Panc1 (cell line): ENCODE measurements at regions not wholly inside any gene's neighbourhood (a gene's known extent, or its start where the extent isn't known, plus 50 kb on each side); places are given as distances from the start of the nearest gene placed in this dataset.

ENCODE experiments used
- TF ChIP-seq, protein P1 (sequence below): fragments of 450-650 bp; IDR thresholded peaks from 2 replicates; pipeline ENCODE4 v1.5.1; 2017; ENCODE audit warnings: mild to moderate bottlenecking
- TF ChIP-seq, protein P2 (sequence below), 2 experiments: IDR thresholded peaks; 2 replicates each; pipeline ENCODE4 v1.6.1; 2011 to 2012; ENCODE audit warnings: low read depth in 2 of 2, control low read depth in 1 of 2, low read length in 1 of 2, mild to moderate bottlenecking in 1 of 2, moderate library complexity in 1 of 2; ENCODE audit not compliant: insufficient read depth in 1 of 2

DNA sequence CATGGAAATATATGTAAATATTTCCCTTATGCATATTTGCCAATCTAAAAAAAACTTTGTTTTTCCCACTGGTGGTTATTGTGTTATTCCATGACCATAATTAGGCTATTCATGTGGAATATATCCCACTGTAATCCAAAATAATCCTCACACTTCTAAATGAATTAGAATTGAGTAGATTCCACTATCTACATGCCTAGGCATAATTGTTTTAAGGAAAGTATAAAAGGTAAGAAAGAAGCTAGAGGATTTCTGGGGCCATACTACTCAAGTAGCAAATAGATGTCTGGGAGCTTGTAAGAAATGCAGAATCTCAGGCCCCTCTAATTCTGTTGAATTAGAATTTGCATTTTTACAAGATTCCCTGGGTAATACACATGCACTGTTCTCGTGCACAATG, 83.5 kb upstream of the RRP15 start:
- TF ChIP-seq, protein P1, sequence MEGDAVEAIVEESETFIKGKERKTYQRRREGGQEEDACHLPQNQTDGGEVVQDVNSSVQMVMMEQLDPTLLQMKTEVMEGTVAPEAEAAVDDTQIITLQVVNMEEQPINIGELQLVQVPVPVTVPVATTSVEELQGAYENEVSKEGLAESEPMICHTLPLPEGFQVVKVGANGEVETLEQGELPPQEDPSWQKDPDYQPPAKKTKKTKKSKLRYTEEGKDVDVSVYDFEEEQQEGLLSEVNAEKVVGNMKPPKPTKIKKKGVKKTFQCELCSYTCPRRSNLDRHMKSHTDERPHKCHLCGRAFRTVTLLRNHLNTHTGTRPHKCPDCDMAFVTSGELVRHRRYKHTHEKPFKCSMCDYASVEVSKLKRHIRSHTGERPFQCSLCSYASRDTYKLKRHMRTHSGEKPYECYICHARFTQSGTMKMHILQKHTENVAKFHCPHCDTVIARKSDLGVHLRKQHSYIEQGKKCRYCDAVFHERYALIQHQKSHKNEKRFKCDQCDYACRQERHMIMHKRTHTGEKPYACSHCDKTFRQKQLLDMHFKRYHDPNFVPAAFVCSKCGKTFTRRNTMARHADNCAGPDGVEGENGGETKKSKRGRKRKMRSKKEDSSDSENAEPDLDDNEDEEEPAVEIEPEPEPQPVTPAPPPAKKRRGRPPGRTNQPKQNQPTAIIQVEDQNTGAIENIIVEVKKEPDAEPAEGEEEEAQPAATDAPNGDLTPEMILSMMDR, result no peak
- TF ChIP-seq, protein P2, sequence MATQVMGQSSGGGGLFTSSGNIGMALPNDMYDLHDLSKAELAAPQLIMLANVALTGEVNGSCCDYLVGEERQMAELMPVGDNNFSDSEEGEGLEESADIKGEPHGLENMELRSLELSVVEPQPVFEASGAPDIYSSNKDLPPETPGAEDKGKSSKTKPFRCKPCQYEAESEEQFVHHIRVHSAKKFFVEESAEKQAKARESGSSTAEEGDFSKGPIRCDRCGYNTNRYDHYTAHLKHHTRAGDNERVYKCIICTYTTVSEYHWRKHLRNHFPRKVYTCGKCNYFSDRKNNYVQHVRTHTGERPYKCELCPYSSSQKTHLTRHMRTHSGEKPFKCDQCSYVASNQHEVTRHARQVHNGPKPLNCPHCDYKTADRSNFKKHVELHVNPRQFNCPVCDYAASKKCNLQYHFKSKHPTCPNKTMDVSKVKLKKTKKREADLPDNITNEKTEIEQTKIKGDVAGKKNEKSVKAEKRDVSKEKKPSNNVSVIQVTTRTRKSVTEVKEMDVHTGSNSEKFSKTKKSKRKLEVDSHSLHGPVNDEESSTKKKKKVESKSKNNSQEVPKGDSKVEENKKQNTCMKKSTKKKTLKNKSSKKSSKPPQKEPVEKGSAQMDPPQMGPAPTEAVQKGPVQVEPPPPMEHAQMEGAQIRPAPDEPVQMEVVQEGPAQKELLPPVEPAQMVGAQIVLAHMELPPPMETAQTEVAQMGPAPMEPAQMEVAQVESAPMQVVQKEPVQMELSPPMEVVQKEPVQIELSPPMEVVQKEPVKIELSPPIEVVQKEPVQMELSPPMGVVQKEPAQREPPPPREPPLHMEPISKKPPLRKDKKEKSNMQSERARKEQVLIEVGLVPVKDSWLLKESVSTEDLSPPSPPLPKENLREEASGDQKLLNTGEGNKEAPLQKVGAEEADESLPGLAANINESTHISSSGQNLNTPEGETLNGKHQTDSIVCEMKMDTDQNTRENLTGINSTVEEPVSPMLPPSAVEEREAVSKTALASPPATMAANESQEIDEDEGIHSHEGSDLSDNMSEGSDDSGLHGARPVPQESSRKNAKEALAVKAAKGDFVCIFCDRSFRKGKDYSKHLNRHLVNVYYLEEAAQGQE (IDR thresholded peaks at IDR 0.05; ENCODE audit: insufficient read depth in 1 of 2, low read depth in 2 of 2, low read length in 1 of 2), result no peak
